ENCODE measurements at regions not wholly inside any gene's neighbourhood (a gene's known extent, or its start where the extent isn't known, plus 50 kb on each side); places are given as distances from the start of the nearest gene placed in this dataset.

GRCh38 chr3:153652076-153652475 is 469.1 kb upstream of the ARHGEF26 start:
- CTCF ChIA-PET: no interaction called here
- Histone ChIP-seq H3K36me3 (ENCODE audit: control insufficient read depth, insufficient read depth, low read length) (no peaks in the 10 kb centered on the region), H3K4me1 (ENCODE audit: control insufficient read depth, insufficient read depth, low read length) (no peaks in the 10 kb centered on the region), H3K4me3 (ENCODE audit: low read depth in 2 of 2, low read length in 2 of 2) (no peak overlapping the region), H3K27me3 (ENCODE audit: control insufficient read depth, insufficient read depth, low read length) (no peaks in the 10 kb centered on the region), H3K27ac (ENCODE audit: low read length) (no peak overlapping the region), H3K9me3 (ENCODE audit: control insufficient read depth, insufficient read depth, low read depth, low read length) (no peaks in the 10 kb centered on the region)
- ATAC-seq (no peak), DNase-seq (ENCODE audit: low read depth, low spot score) (no peak)
- TF ChIP-seq POLR2AphosphoS5 (IDR thresholded peaks at IDR 0.05; ENCODE audit: low read depth, low read length): no peak
- TF ChIP-seq, protein P1, sequence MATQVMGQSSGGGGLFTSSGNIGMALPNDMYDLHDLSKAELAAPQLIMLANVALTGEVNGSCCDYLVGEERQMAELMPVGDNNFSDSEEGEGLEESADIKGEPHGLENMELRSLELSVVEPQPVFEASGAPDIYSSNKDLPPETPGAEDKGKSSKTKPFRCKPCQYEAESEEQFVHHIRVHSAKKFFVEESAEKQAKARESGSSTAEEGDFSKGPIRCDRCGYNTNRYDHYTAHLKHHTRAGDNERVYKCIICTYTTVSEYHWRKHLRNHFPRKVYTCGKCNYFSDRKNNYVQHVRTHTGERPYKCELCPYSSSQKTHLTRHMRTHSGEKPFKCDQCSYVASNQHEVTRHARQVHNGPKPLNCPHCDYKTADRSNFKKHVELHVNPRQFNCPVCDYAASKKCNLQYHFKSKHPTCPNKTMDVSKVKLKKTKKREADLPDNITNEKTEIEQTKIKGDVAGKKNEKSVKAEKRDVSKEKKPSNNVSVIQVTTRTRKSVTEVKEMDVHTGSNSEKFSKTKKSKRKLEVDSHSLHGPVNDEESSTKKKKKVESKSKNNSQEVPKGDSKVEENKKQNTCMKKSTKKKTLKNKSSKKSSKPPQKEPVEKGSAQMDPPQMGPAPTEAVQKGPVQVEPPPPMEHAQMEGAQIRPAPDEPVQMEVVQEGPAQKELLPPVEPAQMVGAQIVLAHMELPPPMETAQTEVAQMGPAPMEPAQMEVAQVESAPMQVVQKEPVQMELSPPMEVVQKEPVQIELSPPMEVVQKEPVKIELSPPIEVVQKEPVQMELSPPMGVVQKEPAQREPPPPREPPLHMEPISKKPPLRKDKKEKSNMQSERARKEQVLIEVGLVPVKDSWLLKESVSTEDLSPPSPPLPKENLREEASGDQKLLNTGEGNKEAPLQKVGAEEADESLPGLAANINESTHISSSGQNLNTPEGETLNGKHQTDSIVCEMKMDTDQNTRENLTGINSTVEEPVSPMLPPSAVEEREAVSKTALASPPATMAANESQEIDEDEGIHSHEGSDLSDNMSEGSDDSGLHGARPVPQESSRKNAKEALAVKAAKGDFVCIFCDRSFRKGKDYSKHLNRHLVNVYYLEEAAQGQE (IDR thresholded peaks at IDR 0.05; ENCODE audit: insufficient read depth in 1 of 2, low read depth in 2 of 2, low read length in 1 of 2): no peak
- in situ Hi-C loops (cut with HindIII; ENCODE audit: low pct_unique_long_range_greater_than_20kb, low sequenced_read_pairs): no loop called here
- POLR2A ChIA-PET: no interaction called here
- intact Hi-C loops (cut with micrococcal nuclease; ENCODE audit: unreplicated experiment): no loop called here
- no TSS peak for BruUV-seq (replicated peaks)

- Histone ChIP-seq H3K36me3 (ENCODE audit: control insufficient read depth, insufficient read depth, low read length) (no peaks in the 10 kb centered on the region), H3K27me3 (ENCODE audit: control insufficient read depth, insufficient read depth, low read length) (no peaks in the 10 kb centered on the region), H3K27ac (ENCODE audit: low read length) (no peak overlapping the region), H3K9me3 (ENCODE audit: control insufficient read depth, insufficient read depth, low read depth, low read length) (no peaks in the 10 kb centered on the region), H3K4me3 (ENCODE audit: low read depth in 2 of 2, low read length in 2 of 2) (no peak overlapping the region), H3K4me1 (ENCODE audit: control insufficient read depth, insufficient read depth, low read length) (no peaks in the 10 kb centered on the region)
- DNase-seq (ENCODE audit: low read depth, low spot score): no peak
- in situ Hi-C loops (cut with HindIII; ENCODE audit: low pct_unique_long_range_greater_than_20kb, low sequenced_read_pairs): no loop called here
- ATAC-seq: no peak
- BruUV-seq (replicated peaks): no TSS peak
- POLR2A ChIA-PET: no interaction called here
- CTCF ChIA-PET: no interaction called here
- no peak for TF ChIP-seq TCF7L2 (IDR thresholded peaks at IDR 0.05; ENCODE audit: low read depth, low read length)
- no peak for TF ChIP-seq POLR2AphosphoS5 (IDR thresholded peaks at IDR 0.05; ENCODE audit: low read depth, low read length)
- TF ChIP-seq, protein P1 (IDR thresholded peaks at IDR 0.05; ENCODE audit: insufficient read depth in 1 of 2, low read depth in 2 of 2, low read length in 1 of 2): no peak
- TF ChIP-seq SIN3A (IDR thresholded peaks at IDR 0.05; ENCODE audit: borderline replicate concordance, insufficient read depth, low read depth, low read length): no peak
- TF ChIP-seq, protein P2, sequence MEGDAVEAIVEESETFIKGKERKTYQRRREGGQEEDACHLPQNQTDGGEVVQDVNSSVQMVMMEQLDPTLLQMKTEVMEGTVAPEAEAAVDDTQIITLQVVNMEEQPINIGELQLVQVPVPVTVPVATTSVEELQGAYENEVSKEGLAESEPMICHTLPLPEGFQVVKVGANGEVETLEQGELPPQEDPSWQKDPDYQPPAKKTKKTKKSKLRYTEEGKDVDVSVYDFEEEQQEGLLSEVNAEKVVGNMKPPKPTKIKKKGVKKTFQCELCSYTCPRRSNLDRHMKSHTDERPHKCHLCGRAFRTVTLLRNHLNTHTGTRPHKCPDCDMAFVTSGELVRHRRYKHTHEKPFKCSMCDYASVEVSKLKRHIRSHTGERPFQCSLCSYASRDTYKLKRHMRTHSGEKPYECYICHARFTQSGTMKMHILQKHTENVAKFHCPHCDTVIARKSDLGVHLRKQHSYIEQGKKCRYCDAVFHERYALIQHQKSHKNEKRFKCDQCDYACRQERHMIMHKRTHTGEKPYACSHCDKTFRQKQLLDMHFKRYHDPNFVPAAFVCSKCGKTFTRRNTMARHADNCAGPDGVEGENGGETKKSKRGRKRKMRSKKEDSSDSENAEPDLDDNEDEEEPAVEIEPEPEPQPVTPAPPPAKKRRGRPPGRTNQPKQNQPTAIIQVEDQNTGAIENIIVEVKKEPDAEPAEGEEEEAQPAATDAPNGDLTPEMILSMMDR (IDR thresholded peaks at IDR 0.05): no peak
- intact Hi-C loops (cut with micrococcal nuclease; ENCODE audit: unreplicated experiment): no loop called here
Measured at GRCh38 chr3:153657046-153657445, 464.1 kb upstream of the ARHGEF26 start.

Data from Panc1 (cell line).